ENCODE measurements at regions not wholly inside any gene's neighbourhood (a gene's known extent, or its start where the extent isn't known, plus 50 kb on each side); places are given as distances from the start of the nearest gene placed in this dataset.
"Not testable (repeated sequence)": the region's sequence is repeated elsewhere in the genome, so short reads cannot be mapped to it uniquely, and the experiment has no call there.

- not testable (repeated sequence) for DNase-seq
These were observed 53.6 kb downstream of the SRGAP2 start for GRCh38 chr1:206256935-206257334.

GRCh38 chr1:206261473-206261872, 58.1 kb downstream of the SRGAP2 start:
- not testable (repeated sequence) for DNase-seq

GRCh38 chr1:206262424-206262823, 59.1 kb downstream of the SRGAP2 start:
- not testable (repeated sequence) for DNase-seq

- not testable (repeated sequence) for DNase-seq
These were observed 61.6 kb downstream of the SRGAP2 start for GRCh38 chr1:206264916-206265315.

GRCh38 chr1:206271153-206271552, 67.8 kb downstream of the SRGAP2 start:
- not testable (repeated sequence) for DNase-seq

GRCh38 chr1:206273104-206273503, 69.8 kb downstream of the SRGAP2 start:
- DNase-seq: not testable (repeated sequence)

- peak; percentile 81 for DNase-seq
These were observed 72.8 kb downstream of the SRGAP2 start for GRCh38 chr1:206276143-206276542.

- DNase-seq: not testable (repeated sequence)
These were observed 75.3 kb downstream of the SRGAP2 start for GRCh38 chr1:206278683-206279082.

- not testable (repeated sequence) for DNase-seq
These were observed 77.3 kb downstream of the SRGAP2 start for GRCh38 chr1:206280683-206281082.

- DNase-seq: not testable (repeated sequence)
These were observed 78.7 kb downstream of the SRGAP2 start for GRCh38 chr1:206281912-206282654.

GRCh38 chr1:206285024-206285960, 82.0 kb downstream of the SRGAP2 start:
- not testable (repeated sequence) for DNase-seq

- DNase-seq: not testable (repeated sequence)
These were observed 84.4 kb downstream of the SRGAP2 start for GRCh38 chr1:206287759-206288158.

GRCh38 chr1:206288453-206288852, 85.1 kb downstream of the SRGAP2 start:
- not testable (repeated sequence) for DNase-seq

- not testable (repeated sequence) for DNase-seq
These were observed 94.0 kb downstream of the SRGAP2 start for GRCh38 chr1:206297145-206298031.

- not testable (repeated sequence) for DNase-seq
These were observed 94.7 kb downstream of the SRGAP2 start for GRCh38 chr1:206298032-206298392.

GRCh38 chr1:206299181-206299791, 95.9 kb downstream of the SRGAP2 start:
- DNase-seq: not testable (repeated sequence)

GRCh38 chr1:206299942-206300341, 96.6 kb downstream of the SRGAP2 start:
- not testable (repeated sequence) for DNase-seq

GRCh38 chr1:206302056-206302455, 98.7 kb downstream of the SRGAP2 start:
- DNase-seq: not testable (repeated sequence)

GRCh38 chr1:206307442-206307841, 104.1 kb downstream of the SRGAP2 start:
- DNase-seq: not testable (repeated sequence)

GRCh38 chr1:206310948-206311347, 107.6 kb downstream of the SRGAP2 start:
- DNase-seq: not testable (repeated sequence)

- peak; percentile 31 for DNase-seq
These were observed 108.4 kb downstream of the SRGAP2 start for GRCh38 chr1:206311611-206312273.

All from NCI-H69 (cell line).